Keratinocyte (primary cell): ENCODE measurements at regions not wholly inside any gene's neighbourhood (a gene's known extent, or its start where the extent isn't known, plus 50 kb on each side); places are given as distances from the start of the nearest gene placed in this dataset.

ENCODE experiments used
- DNase-seq: peaks from one replicate; pipeline ENCODE4 v3.0.0-alpha.2; 2011; ENCODE audit warnings: low read depth, missing footprints, low spot score
- FAIRE-seq: peaks from 2 replicates; lab custom pipeline; 2011; peaks lifted over from hg19 to GRCh38; lab: Jason Lieb, UNC
- H2AFZ ChIP-seq: 2 replicates; pipeline ENCODE4 v1.6.0; 2012; ENCODE audit warnings: low read length, control low read depth, inconsistent platforms; ENCODE audit not compliant: control insufficient read depth
- H3K27ac ChIP-seq: 2 replicates; pipeline ENCODE4 v1.5.1; 2011; ENCODE audit warnings: low read length; ENCODE audit not compliant: control insufficient read depth, insufficient read depth
- H3K27me3 ChIP-seq: 3 replicates; pipeline ENCODE4 v1.6.0; 2011; ENCODE audit warnings: low read length; ENCODE audit not compliant: control insufficient read depth, insufficient read depth; ENCODE audit errors: extremely low read depth
- H3K36me3 ChIP-seq, 2 experiments: 2 replicates in 1 of 2; 3 replicates in 1 of 2; pipeline ENCODE4 v1.5.1; 2011; ENCODE audit warnings: low read length in 2 of 2, mild to moderate bottlenecking in 1 of 2; ENCODE audit not compliant: control insufficient read depth in 2 of 2, insufficient read depth in 2 of 2; ENCODE audit errors: extremely low read depth in 1 of 2
- H3K4me1 ChIP-seq: 3 replicates; pipeline ENCODE4 v1.5.1; 2011; ENCODE audit warnings: low read length; ENCODE audit not compliant: control insufficient read depth, insufficient read depth; ENCODE audit errors: extremely low read depth
- H3K4me2 ChIP-seq: 3 replicates; pipeline ENCODE4 v1.6.0; 2011; ENCODE audit warnings: low read depth, low read length; ENCODE audit not compliant: control insufficient read depth, insufficient read depth; ENCODE audit errors: extremely low read depth
- H3K4me3 ChIP-seq, 3 experiments: fragments of 200-600 bp in 1 of 3; sonication (generic) in 1 of 3; 2 replicates in 2 of 3; 3 replicates in 1 of 3; pipeline ENCODE4 v1.5.1; 2011 to 2016; ENCODE audit warnings: low read length in 3 of 3, mild to moderate bottlenecking in 3 of 3, control low read depth in 2 of 3, inconsistent platforms in 1 of 3, low read depth in 1 of 3, mixed read lengths in 1 of 3, mixed run types in 1 of 3, moderate library complexity in 1 of 3; ENCODE audit not compliant: control insufficient read depth in 2 of 3, insufficient read depth in 2 of 3; ENCODE audit errors: extremely low read depth in 1 of 3
- H3K79me2 ChIP-seq: 2 replicates; pipeline ENCODE4 v1.6.0; 2012; ENCODE audit warnings: low read length; ENCODE audit not compliant: control insufficient read depth, insufficient read depth
- H3K9ac ChIP-seq: 3 replicates; pipeline ENCODE4 v1.6.0; 2011; ENCODE audit warnings: low read length; ENCODE audit not compliant: control insufficient read depth, insufficient read depth; ENCODE audit errors: extremely low read depth
- H3K9me1 ChIP-seq: 3 replicates; pipeline ENCODE4 v1.6.0; 2011; ENCODE audit warnings: low read length; ENCODE audit not compliant: control insufficient read depth, insufficient read depth; ENCODE audit errors: extremely low read depth
- H3K9me3 ChIP-seq: 2 replicates; pipeline ENCODE4 v1.5.1; 2012; ENCODE audit warnings: low read depth, low read length; ENCODE audit not compliant: control insufficient read depth
- H4K20me1 ChIP-seq: 3 replicates; pipeline ENCODE4 v1.6.0; 2011; ENCODE audit warnings: low read length; ENCODE audit not compliant: control insufficient read depth, insufficient read depth; ENCODE audit errors: extremely low read depth
- EZH2 ChIP-seq: IDR thresholded peaks from one replicate; pipeline ENCODE4 v1.6.1; 2012; ENCODE audit warnings: inconsistent platforms, mild to moderate bottlenecking, low read length, moderate library complexity
- dilution Hi-C: fragments of 300-500 bp; cut with MboI; formaldehyde crosslinking; loops from one replicate; pipeline ENCODE4 v1.7.0; 2020; ENCODE audit warnings: low sequenced_read_pairs; ENCODE audit not compliant: extremely low pct_ligation_motif_present
- TF ChIP-seq, protein P1 (sequence below), 3 experiments: IDR thresholded peaks in 1 of 3; conservative IDR thresholded peaks in 1 of 3; optimal IDR thresholded peaks in 1 of 3; 2 replicates in 2 of 3; 3 replicates in 1 of 3; pipeline versions ENCODE3 to v1.5.1; 2011; ENCODE audit warnings: low read length in 3 of 3, mild to moderate bottlenecking in 3 of 3, moderate library complexity in 2 of 3, control low read depth in 1 of 3, inconsistent platforms in 1 of 3; ENCODE audit not compliant: insufficient read depth in 2 of 3; ENCODE audit errors: extremely low read depth in 1 of 3

GRCh38 chr12:41966001-41966400, 178.7 kb downstream of the GXYLT1 start:
- Histone ChIP-seq H3K4me3 (no peak overlapping the region), H3K27ac (no peak overlapping the region), H3K79me2 (no peaks in the 10 kb centered on the region), H3K9ac (no peak overlapping the region), H3K9me1 (no peaks in the 10 kb centered on the region), H3K9me3 (no peaks in the 10 kb centered on the region), H3K4me2 (no peak overlapping the region), H2AFZ (no peak overlapping the region), H4K20me1 (no peaks in the 10 kb centered on the region), H3K4me1 (no peaks in the 10 kb centered on the region), H3K36me3 (no peaks in the 10 kb centered on the region), H3K27me3 (no peaks in the 10 kb centered on the region)
- no peak for TF ChIP-seq EZH2
- TF ChIP-seq, protein P1, sequence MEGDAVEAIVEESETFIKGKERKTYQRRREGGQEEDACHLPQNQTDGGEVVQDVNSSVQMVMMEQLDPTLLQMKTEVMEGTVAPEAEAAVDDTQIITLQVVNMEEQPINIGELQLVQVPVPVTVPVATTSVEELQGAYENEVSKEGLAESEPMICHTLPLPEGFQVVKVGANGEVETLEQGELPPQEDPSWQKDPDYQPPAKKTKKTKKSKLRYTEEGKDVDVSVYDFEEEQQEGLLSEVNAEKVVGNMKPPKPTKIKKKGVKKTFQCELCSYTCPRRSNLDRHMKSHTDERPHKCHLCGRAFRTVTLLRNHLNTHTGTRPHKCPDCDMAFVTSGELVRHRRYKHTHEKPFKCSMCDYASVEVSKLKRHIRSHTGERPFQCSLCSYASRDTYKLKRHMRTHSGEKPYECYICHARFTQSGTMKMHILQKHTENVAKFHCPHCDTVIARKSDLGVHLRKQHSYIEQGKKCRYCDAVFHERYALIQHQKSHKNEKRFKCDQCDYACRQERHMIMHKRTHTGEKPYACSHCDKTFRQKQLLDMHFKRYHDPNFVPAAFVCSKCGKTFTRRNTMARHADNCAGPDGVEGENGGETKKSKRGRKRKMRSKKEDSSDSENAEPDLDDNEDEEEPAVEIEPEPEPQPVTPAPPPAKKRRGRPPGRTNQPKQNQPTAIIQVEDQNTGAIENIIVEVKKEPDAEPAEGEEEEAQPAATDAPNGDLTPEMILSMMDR (optimal IDR thresholded peaks at IDR 0.05 in 1 of 3, IDR thresholded peaks at IDR 0.05 in 1 of 3, conservative IDR thresholded peaks at IDR 0.05 in 1 of 3; ENCODE audit: extremely low read depth in 1 of 3, insufficient read depth in 2 of 3, low read length in 3 of 3) = no peak
- dilution Hi-C loops = no loop called here
- FAIRE-seq (no peak), DNase-seq (no peak)

DNA sequence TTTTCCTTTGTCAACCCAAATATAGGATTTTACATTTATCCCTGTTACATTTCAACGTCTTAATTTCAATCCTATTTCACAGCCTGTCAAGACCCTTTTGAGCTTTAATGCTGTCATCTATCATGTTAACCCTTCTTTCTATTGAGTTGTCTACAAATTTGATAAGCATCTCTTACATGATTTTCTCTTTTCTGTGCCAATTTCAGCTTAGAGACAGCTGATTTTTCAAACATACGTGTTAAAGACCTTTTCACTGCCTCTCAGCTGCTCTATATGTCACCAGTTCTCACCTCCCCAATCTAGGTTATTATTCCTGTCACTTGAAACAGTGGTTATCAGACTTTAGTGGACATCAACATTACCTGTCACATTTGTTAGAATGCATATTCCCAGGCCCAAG, 181.3 kb downstream of the GXYLT1 start:
- H2AFZ ChIP-seq = no peak overlapping the region
- H3K9me1 ChIP-seq = no peaks in the 10 kb centered on the region
- no peak overlapping the region for H3K4me2 ChIP-seq
- no peaks in the 10 kb centered on the region for H3K79me2 ChIP-seq
- no peaks in the 10 kb centered on the region for H3K9me3 ChIP-seq
- TF ChIP-seq EZH2 = no peak
- TF ChIP-seq, protein P1 (optimal IDR thresholded peaks at IDR 0.05 in 1 of 3, IDR thresholded peaks at IDR 0.05 in 1 of 3, conservative IDR thresholded peaks at IDR 0.05 in 1 of 3; ENCODE audit: extremely low read depth in 1 of 3, insufficient read depth in 2 of 3, low read length in 3 of 3) = no peak
- FAIRE-seq (no peak), DNase-seq (no peak)
- dilution Hi-C loops = no loop called here
- H3K36me3 ChIP-seq = no peaks in the 10 kb centered on the region
- no peak overlapping the region for H3K4me3 ChIP-seq
- no peaks in the 10 kb centered on the region for H3K27me3 ChIP-seq
- no peak overlapping the region for H3K9ac ChIP-seq
- H4K20me1 ChIP-seq = no peaks in the 10 kb centered on the region
- H3K4me1 ChIP-seq = no peaks in the 10 kb centered on the region
- no peak overlapping the region for H3K27ac ChIP-seq
